K562 (cell line): ENCODE measurements at regions not wholly inside any gene's neighbourhood (a gene's known extent, or its start where the extent isn't known, plus 50 kb on each side); places are given as distances from the start of the nearest gene placed in this dataset.

Source experiments
- ATAC-seq: fragments of 200-7000 bp; cut with Tn5 transposase; 3 replicates; pipeline ENCODE4 v1.9.1; 2020; ENCODE audit warnings: moderate library complexity
- BruUV-seq: library from RNA; stranded (reverse); fragments of 400-500 nt; replicated peaks from 2 replicates; lab custom pipeline; 2021; lab: Mats Ljungman, UMichigan
- CTCF ChIA-PET: fragments of 300-600 bp; formaldehyde crosslinking; extraction: SDS; loops from one replicate; lab custom pipeline; 2021; ENCODE audit warnings: low intra/inter-chr PET ratio; lab: Yijun Ruan, JAX
- POLR2A ChIA-PET: fragments of 300-600, 350-650 bp; sonication (Branson Sonifier 250); formaldehyde crosslinking; extraction: SDS; loops from one replicate; lab custom pipeline; 2021; ENCODE audit warnings: antibody characterized with exemption, inconsistent platforms; lab: Yijun Ruan, JAX
- DNase-seq, 4 experiments: peaks; one replicate each; pipeline versions ENCODE4 v3.0.0 to v3.0.0-alpha.2; 2011 to 2018; ENCODE audit warnings: low spot score in 3 of 4, mixed read lengths in 3 of 4; ENCODE audit errors: extremely low read depth in 1 of 4
- FAIRE-seq: peaks from 2 replicates; lab custom pipeline; 2011; peaks lifted over from hg19 to GRCh38; lab: Jason Lieb, UNC
- H2AFZ ChIP-seq: 2 replicates; pipeline ENCODE4 v1.6.0; 2011; ENCODE audit warnings: low read depth, low read length, control low read depth, inconsistent platforms
- H3K27ac ChIP-seq: fragments of 200-600 bp; 3 replicates; pipeline ENCODE4 v1.8.0; 2011; ENCODE audit warnings: low read depth, mild to moderate bottlenecking, control low read depth, inconsistent platforms, low read length, moderate library complexity, mixed read lengths; ENCODE audit errors: extremely low read depth
- H3K27me3 ChIP-seq, 2 experiments: fragments of 300-600 bp in 1 of 2; 2 replicates in 1 of 2; 3 replicates in 1 of 2; pipeline versions ENCODE4 v1.6.0 to v1.8.0; 2011; ENCODE audit warnings: inconsistent platforms in 2 of 2, low read length in 2 of 2, mild to moderate bottlenecking in 1 of 2, mixed read lengths in 1 of 2, moderate library complexity in 1 of 2; ENCODE audit not compliant: control insufficient read depth in 2 of 2, insufficient read depth in 2 of 2
- H3K36me3 ChIP-seq: fragments of 300-600 bp; 3 replicates; pipeline ENCODE4 v1.8.0; 2011; ENCODE audit warnings: mild to moderate bottlenecking, low read length, inconsistent platforms; ENCODE audit not compliant: control insufficient read depth, insufficient read depth
- H3K4me1 ChIP-seq, 2 experiments: fragments of 200-600 bp in 1 of 2; replicated peaks in 1 of 2; 2 replicates in 1 of 2; 3 replicates in 1 of 2; pipeline versions ENCODE4 v1.5.1 to v1.8.0; 2011; ENCODE audit warnings: inconsistent platforms in 2 of 2, low read length in 2 of 2, mild to moderate bottlenecking in 1 of 2, mixed read lengths in 1 of 2, moderate library complexity in 1 of 2; ENCODE audit not compliant: control insufficient read depth in 2 of 2, insufficient read depth in 2 of 2
- H3K4me2 ChIP-seq: 2 replicates; pipeline ENCODE4 v1.6.1; 2011; ENCODE audit warnings: low read length, control low read depth, inconsistent platforms, mixed read lengths; ENCODE audit not compliant: insufficient read depth
- H3K4me3 ChIP-seq: fragments of 200-600 bp; sonication (generic), shearing (Covaris generic); 2 replicates; pipeline ENCODE4 v1.5.1; 2016; ENCODE audit warnings: control low read depth, inconsistent platforms
- H3K79me2 ChIP-seq: fragments of 200-600 bp; 3 replicates; pipeline ENCODE4 v1.8.0; 2011; ENCODE audit warnings: low read length, inconsistent platforms; ENCODE audit not compliant: control insufficient read depth, insufficient read depth
- H3K9ac ChIP-seq, 2 experiments: 2 replicates each; pipeline versions ENCODE4 v1.6.0 to v1.6.1; 2011; ENCODE audit warnings: low read depth in 2 of 2, low read length in 2 of 2, control low read depth in 1 of 2, inconsistent platforms in 1 of 2, mild to moderate bottlenecking in 1 of 2, mixed read lengths in 1 of 2; ENCODE audit not compliant: insufficient read depth in 1 of 2
- H3K9me1 ChIP-seq: one replicate; pipeline ENCODE4 v1.6.0; 2011; ENCODE audit warnings: inconsistent platforms, mild to moderate bottlenecking, low read length, moderate library complexity; ENCODE audit not compliant: control insufficient read depth, insufficient read depth
- H3K9me3 ChIP-seq: replicated peaks from 2 replicates; pipeline ENCODE4 v1.5.1; 2011; ENCODE audit warnings: low read depth, low read length, inconsistent platforms; ENCODE audit not compliant: control insufficient read depth, insufficient read depth
- H4K20me1 ChIP-seq: replicated peaks from 2 replicates; pipeline ENCODE4 v1.6.1; 2011; ENCODE audit warnings: low read length, inconsistent platforms, mixed read lengths; ENCODE audit not compliant: control insufficient read depth, insufficient read depth
- BRD9 ChIP-seq: fragments of 450-650 bp; IDR thresholded peaks from 2 replicates; pipeline ENCODE4 v1.6.1; 2018; ENCODE audit warnings: low read depth; ENCODE audit not compliant: partially characterized antibody
- BRF1 ChIP-seq: IDR thresholded peaks from 3 replicates; pipeline ENCODE4 v1.6.1; 2011; ENCODE audit warnings: borderline replicate concordance, mild to moderate bottlenecking; ENCODE audit not compliant: insufficient read length; ENCODE audit errors: extremely low read depth
- CHD4 ChIP-seq: fragments of 200-600 bp; sonication (generic); IDR thresholded peaks from 3 replicates; pipeline ENCODE4 v1.6.1; 2012; ENCODE audit warnings: low read depth, mild to moderate bottlenecking, mixed read lengths, low read length, inconsistent platforms; ENCODE audit not compliant: insufficient read depth, insufficient replicate concordance, poor library complexity, severe bottlenecking
- CREM ChIP-seq: IDR thresholded peaks from 2 replicates; pipeline ENCODE4 v1.6.1; 2014; ENCODE audit warnings: antibody characterized with exemption, low read depth
- ELF1 ChIP-seq: fragments of 200-800 bp; sonication (Bioruptor generic); IDR thresholded peaks from 2 replicates; pipeline ENCODE4 v1.6.1; 2016; ENCODE audit warnings: missing genetic modification characterization, missing compliant biosample characterization
- KDM4B ChIP-seq, 2 experiments: fragments of 450-650 bp in 1 of 2; sonication (generic) in 1 of 2; IDR thresholded peaks; 2 replicates each; pipeline ENCODE4 v1.6.1; 2016 to 2017; ENCODE audit warnings: borderline replicate concordance in 2 of 2, antibody characterized with exemption in 1 of 2, low read depth in 1 of 2, mild to moderate bottlenecking in 1 of 2
- MECOM ChIP-seq: fragments of 250-450 bp; sonication (Bioruptor Pico); IDR thresholded peaks from 2 replicates; pipeline ENCODE4 v1.8.0; 2022; ENCODE audit warnings: inconsistent platforms
- NEUROD1 ChIP-seq: fragments of 150-350 bp; IDR thresholded peaks from 2 replicates; pipeline ENCODE4 v1.6.1; 2014; ENCODE audit warnings: borderline replicate concordance, low read length, low read depth; ENCODE audit not compliant: partially characterized antibody
- SMAD3 ChIP-seq: fragments of 450-650 bp; formaldehyde crosslinking; conservative IDR thresholded peaks from 2 replicates; pipeline ENCODE4 v1.4.0; 2020; ENCODE audit warnings: mild to moderate bottlenecking
- TCF15 ChIP-seq: fragments of 250-450 bp; sonication (Bioruptor Pico); IDR thresholded peaks from 2 replicates; pipeline ENCODE4 v1.8.0; 2022; ENCODE audit warnings: moderate library complexity, mild to moderate bottlenecking, inconsistent platforms
- THRAP3 ChIP-seq: fragments of 450-650 bp; IDR thresholded peaks from 2 replicates; pipeline ENCODE4 v1.6.1; 2016; ENCODE audit warnings: mild to moderate bottlenecking, inconsistent platforms, borderline replicate concordance
- ZNF740 ChIP-seq, 3 experiments: fragments of 200-800 bp in 1 of 3; sonication (Bioruptor generic) in 1 of 3; sonication (generic) in 1 of 3; formaldehyde crosslinking in 1 of 3; IDR thresholded peaks; 2 replicates each; pipeline versions ENCODE4 v1.6.1 to v1.8.0; 2016 to 2022; ENCODE audit warnings: mild to moderate bottlenecking in 2 of 3, missing compliant biosample characterization in 2 of 3, missing genetic modification characterization in 2 of 3, missing genetic modification reagents in 1 of 3
- WGBS: fragments of 100-300 bp; shearing (Covaris generic); methylation state at CpG from one replicate; pipeline ENCODE4 v1.1.6; 2016; ENCODE audit warnings: low coverage, mixed read lengths; ENCODE audit not compliant: insufficient coverage; ENCODE audit errors: missing lambda C conversion rate; 5-methylcytosine and 5-hydroxymethylcytosine counted together
- in situ Hi-C: fragments of 300-500 bp; cut with MboI; formaldehyde crosslinking; loops from 4 replicates; pipeline ENCODE4 v1.15.0; 2018; ENCODE audit warnings: inconsistent platforms, mixed read lengths
- intact Hi-C: fragments of 100-400 bp; cut with micrococcal nuclease; formaldehyde crosslinking; loops from 2 replicates; pipeline ENCODE4 v1.14.2; 2022
- TF ChIP-seq, protein P1 (sequence below): fragments of 450-650 bp; IDR thresholded peaks from 2 replicates; pipeline ENCODE4 v1.6.1; 2016; ENCODE audit warnings: low read depth, mild to moderate bottlenecking, moderate library complexity

GRCh38 chr5:9951865-9952516 lies 297.7 kb downstream of the ATPSCKMT start (continued):
- TF ChIP-seq CREM = no peak
- no peak for TF ChIP-seq BRF1
- TF ChIP-seq, protein P1, sequence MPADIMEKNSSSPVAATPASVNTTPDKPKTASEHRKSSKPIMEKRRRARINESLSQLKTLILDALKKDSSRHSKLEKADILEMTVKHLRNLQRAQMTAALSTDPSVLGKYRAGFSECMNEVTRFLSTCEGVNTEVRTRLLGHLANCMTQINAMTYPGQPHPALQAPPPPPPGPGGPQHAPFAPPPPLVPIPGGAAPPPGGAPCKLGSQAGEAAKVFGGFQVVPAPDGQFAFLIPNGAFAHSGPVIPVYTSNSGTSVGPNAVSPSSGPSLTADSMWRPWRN = no peak

DNA sequence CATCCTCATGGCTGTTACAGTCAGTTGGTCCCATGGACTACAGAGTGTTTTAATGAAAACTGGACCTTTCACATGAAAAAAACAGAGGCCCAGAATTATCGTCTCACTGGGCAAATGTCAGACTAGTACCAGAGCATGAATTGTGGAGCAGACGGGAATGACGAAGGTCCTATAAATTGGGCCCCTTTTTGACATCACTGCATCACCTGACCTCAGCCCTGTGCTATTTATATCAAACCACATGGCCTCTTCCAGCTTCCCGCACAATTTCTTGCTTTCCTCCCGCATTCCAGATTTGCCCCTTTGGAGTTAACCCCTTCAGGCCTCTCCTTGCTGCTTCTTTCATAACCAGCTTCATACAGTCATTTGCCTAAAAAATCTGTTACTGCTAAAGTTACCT lies 301.7 kb downstream of the ATPSCKMT start:
- intact Hi-C loops = no loop called here
- Histone ChIP-seq H3K79me2 (no peaks in the 10 kb centered on the region), H2AFZ (no peak overlapping the region), H3K4me1 (no peaks in the 10 kb centered on the region), H3K4me2 (no peak overlapping the region), H3K27me3 (peaks cover 0 to 7% of the 10 kb centered on the region in 2 experiments; a peak in 1 of 5 replicates), H3K9ac (no peak overlapping the region), H3K27ac (no peak overlapping the region), H3K36me3 (no peaks in the 10 kb centered on the region), H3K9me1 (no peaks in the 10 kb centered on the region), H4K20me1 (no peaks in the 10 kb centered on the region; the same call in 1 of the 2 replicates), H3K9me3 (no peaks in the 10 kb centered on the region), H3K4me3 (no peak overlapping the region)
- POLR2A ChIA-PET = no interaction called here
- no TSS peak for BruUV-seq
- ATAC-seq (no peak), FAIRE-seq (no peak), DNase-seq (no peak)
- CTCF ChIA-PET = no interaction called here
- in situ Hi-C loops = no loop called here
- WGBS = 0% methylated on average over 5 of the region's 5 CpGs
- TF ChIP-seq KDM4B (IDR thresholded peaks at IDR 0.05; ENCODE audit: borderline replicate concordance in 2 of 2, low read depth in 1 of 2) (no peak), NEUROD1 (no peak), SMAD3 (CRISPR knock-in tag) (no peak), ZNF740 (CRISPR knock-in tag; IDR thresholded peaks at IDR 0.05) (no peak), ZNF740 (tag; IDR thresholded peaks at IDR 0.05) (no peak), CHD4 (no peak), BRD9 (no peak), ELF1 (tag) (no peak), TCF15 (CRISPR knock-in tag) (no peak), MECOM (CRISPR knock-in tag) (no peak), THRAP3 (no peak)
